DOHH2 (cell line): ENCODE measurements at regions not wholly inside any gene's neighbourhood (a gene's known extent, or its start where the extent isn't known, plus 50 kb on each side); places are given as distances from the start of the nearest gene placed in this dataset.

Experiments
- H3F3A ChIP-seq: fragments of 200-600 bp; sonication (generic), shearing (Covaris generic); 2 replicates; pipeline ENCODE4 v1.6.0; 2016; ENCODE audit warnings: antibody characterized with exemption, mild to moderate bottlenecking; ENCODE audit not compliant: control insufficient read depth, insufficient read depth
- H3K27ac ChIP-seq: fragments of 200-600 bp; sonication (generic); 2 replicates; pipeline ENCODE4 v1.5.1; 2014; ENCODE audit warnings: low read depth, mild to moderate bottlenecking, low read length, moderate library complexity
- H3K27me3 ChIP-seq: fragments of 200-600 bp; sonication (generic); 2 replicates; pipeline ENCODE4 v1.6.1; 2014; ENCODE audit warnings: mild to moderate bottlenecking, low read length, mixed read lengths; ENCODE audit not compliant: control insufficient read depth
- H3K36me3 ChIP-seq: fragments of 200-600 bp; sonication (generic); 2 replicates; pipeline ENCODE4 v1.6.1; 2014; ENCODE audit warnings: mild to moderate bottlenecking, low read length, moderate library complexity, mixed read lengths; ENCODE audit not compliant: control insufficient read depth
- H3K4me1 ChIP-seq: fragments of 200-600 bp; sonication (generic); 2 replicates; pipeline ENCODE4 v1.6.1; 2014; ENCODE audit warnings: mild to moderate bottlenecking, low read length, mixed read lengths; ENCODE audit not compliant: control insufficient read depth
- H3K4me2 ChIP-seq: fragments of 200-600 bp; sonication (generic); 2 replicates; pipeline ENCODE4 v1.6.0; 2014; ENCODE audit warnings: mild to moderate bottlenecking, low read length, moderate library complexity
- H3K4me3 ChIP-seq: fragments of 200-600 bp; sonication (generic); 2 replicates; pipeline ENCODE4 v1.5.1; 2014; ENCODE audit warnings: mild to moderate bottlenecking, low read length, mixed read lengths
- H3K79me2 ChIP-seq: fragments of 200-600 bp; sonication (generic); 2 replicates; pipeline ENCODE4 v1.6.1; 2014; ENCODE audit warnings: mild to moderate bottlenecking, low read length, mixed read lengths; ENCODE audit not compliant: control insufficient read depth
- H3K9me2 ChIP-seq: fragments of 200-600 bp; sonication (generic); replicated peaks from 2 replicates; pipeline ENCODE4 v1.6.1; 2014; ENCODE audit warnings: mild to moderate bottlenecking, low read length, mixed read lengths; ENCODE audit not compliant: control insufficient read depth
- H3K9me3 ChIP-seq: fragments of 200-600 bp; sonication (generic); 2 replicates; pipeline ENCODE4 v1.6.1; 2014; ENCODE audit warnings: antibody characterized with exemption, low read length, mixed read lengths; ENCODE audit not compliant: control insufficient read depth, insufficient read depth
- H4K20me1 ChIP-seq: fragments of 200-600 bp; sonication (generic); 2 replicates; pipeline ENCODE4 v1.6.0; 2014; ENCODE audit warnings: low read depth, mild to moderate bottlenecking, antibody characterized with exemption, low read length, moderate library complexity; ENCODE audit not compliant: control insufficient read depth, insufficient read depth
- EZH2phosphoT487 ChIP-seq: fragments of 200-600 bp; sonication (generic); IDR thresholded peaks from 2 replicates; pipeline ENCODE4 v1.6.1; 2017; ENCODE audit warnings: borderline replicate concordance, mild to moderate bottlenecking, antibody characterized with exemption, low read length, moderate library complexity, mixed read lengths
- TF ChIP-seq, protein P1 (sequence below): fragments of 200-600 bp; sonication (generic); IDR thresholded peaks from one replicate; pipeline ENCODE4 v1.5.1; 2014; ENCODE audit warnings: antibody characterized with exemption, mild to moderate bottlenecking, low read depth, low read length; ENCODE audit not compliant: poor library complexity, severe bottlenecking

DNA sequence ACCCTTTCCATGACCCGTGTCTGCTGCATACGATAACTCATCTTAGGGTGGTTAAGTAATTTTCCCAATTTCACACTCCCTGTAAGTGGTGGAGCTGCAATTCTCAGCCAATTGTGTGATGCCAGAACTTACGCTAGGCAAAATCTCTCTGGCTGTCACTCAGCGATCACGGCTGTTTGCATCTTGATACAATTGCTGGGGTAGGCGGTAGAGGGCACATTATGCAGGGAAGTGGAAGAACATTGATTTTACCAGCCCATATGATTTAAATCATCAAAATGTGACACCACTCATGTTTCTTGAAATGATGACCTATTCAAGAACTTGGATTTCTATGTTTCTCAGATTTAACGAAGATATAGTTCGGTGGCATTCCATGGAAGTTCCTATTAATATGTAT lies 108.7 kb upstream of the ADARB2 start:
- Histone ChIP-seq H3K27ac (no peak overlapping the region), H3K9me3 (no peaks in the 10 kb centered on the region), H3K4me1 (no peaks in the 10 kb centered on the region), H4K20me1 (no peaks in the 10 kb centered on the region), H3F3A (no peaks in the 10 kb centered on the region), H3K36me3 (no peaks in the 10 kb centered on the region), H3K27me3 (peaks cover 5% of the 10 kb centered on the region; the same call in 1 of the 2 replicates), H3K4me2 (no peak overlapping the region), H3K9me2 (no peaks in the 10 kb centered on the region), H3K4me3 (no peak overlapping the region), H3K79me2 (no peaks in the 10 kb centered on the region)
- TF ChIP-seq, protein P1, sequence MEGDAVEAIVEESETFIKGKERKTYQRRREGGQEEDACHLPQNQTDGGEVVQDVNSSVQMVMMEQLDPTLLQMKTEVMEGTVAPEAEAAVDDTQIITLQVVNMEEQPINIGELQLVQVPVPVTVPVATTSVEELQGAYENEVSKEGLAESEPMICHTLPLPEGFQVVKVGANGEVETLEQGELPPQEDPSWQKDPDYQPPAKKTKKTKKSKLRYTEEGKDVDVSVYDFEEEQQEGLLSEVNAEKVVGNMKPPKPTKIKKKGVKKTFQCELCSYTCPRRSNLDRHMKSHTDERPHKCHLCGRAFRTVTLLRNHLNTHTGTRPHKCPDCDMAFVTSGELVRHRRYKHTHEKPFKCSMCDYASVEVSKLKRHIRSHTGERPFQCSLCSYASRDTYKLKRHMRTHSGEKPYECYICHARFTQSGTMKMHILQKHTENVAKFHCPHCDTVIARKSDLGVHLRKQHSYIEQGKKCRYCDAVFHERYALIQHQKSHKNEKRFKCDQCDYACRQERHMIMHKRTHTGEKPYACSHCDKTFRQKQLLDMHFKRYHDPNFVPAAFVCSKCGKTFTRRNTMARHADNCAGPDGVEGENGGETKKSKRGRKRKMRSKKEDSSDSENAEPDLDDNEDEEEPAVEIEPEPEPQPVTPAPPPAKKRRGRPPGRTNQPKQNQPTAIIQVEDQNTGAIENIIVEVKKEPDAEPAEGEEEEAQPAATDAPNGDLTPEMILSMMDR: no peak
- no peak for TF ChIP-seq EZH2phosphoT487

DNA sequence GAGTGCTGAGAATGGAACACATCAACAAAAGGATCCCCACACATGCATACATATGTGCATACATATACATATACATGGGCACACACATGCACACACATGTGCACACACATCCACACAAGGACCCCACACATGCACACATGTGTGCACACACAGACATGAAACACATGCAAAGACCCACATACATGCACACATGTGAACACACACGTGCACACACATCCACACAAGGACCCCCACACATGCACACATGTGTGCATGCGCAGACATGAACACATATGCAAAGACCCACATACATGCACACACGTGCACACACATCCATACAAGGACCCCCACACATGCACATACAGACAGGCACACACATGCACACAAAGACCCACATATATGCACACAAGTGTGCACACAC lies 104.4 kb upstream of the ADARB2 start:
- Histone ChIP-seq H3K36me3 (no peaks in the 10 kb centered on the region), H3K4me1 (no peaks in the 10 kb centered on the region), H3K27ac (no peak overlapping the region), H3K4me3 (no peak overlapping the region), H3K9me3 (no peaks in the 10 kb centered on the region), H3K9me2 (no peaks in the 10 kb centered on the region), H3K4me2 (no peak overlapping the region), H3F3A (no peaks in the 10 kb centered on the region), H3K27me3 (peaks cover 5% of the 10 kb centered on the region; the same call in 1 of the 2 replicates), H3K79me2 (no peaks in the 10 kb centered on the region), H4K20me1 (no peaks in the 10 kb centered on the region)
- TF ChIP-seq, protein P1: no peak
- no peak for TF ChIP-seq EZH2phosphoT487

DNA sequence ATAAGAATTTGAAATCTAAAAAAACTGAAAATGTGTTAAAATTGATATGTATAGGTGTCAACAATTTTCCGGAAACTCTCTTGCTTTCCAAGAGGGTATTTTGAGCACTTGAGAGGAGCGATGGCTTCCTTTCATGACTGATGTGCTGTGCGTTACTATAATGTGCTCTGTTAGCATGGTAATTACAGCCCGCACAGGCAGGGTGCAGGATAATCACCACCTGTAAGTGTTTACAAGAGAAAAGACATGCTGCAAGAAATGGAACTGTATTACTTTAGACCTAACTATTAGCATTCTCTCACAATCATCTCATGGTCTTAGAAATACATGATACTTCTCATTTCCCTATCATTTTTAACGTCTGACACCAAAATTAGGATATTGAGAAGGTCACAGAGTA lies 92.4 kb upstream of the ADARB2 start:
- TF ChIP-seq, protein P1: no peak
- no peak for TF ChIP-seq EZH2phosphoT487
- H3F3A ChIP-seq: no peaks in the 10 kb centered on the region
- no peak overlapping the region for H3K4me3 ChIP-seq
- no peaks in the 10 kb centered on the region for H3K9me2 ChIP-seq
- no peaks in the 10 kb centered on the region for H4K20me1 ChIP-seq
- peaks cover 2% of the 10 kb centered on the region; the same call in 1 of the 2 replicates for H3K4me1 ChIP-seq
- no peaks in the 10 kb centered on the region for H3K27me3 ChIP-seq
- no peaks in the 10 kb centered on the region for H3K79me2 ChIP-seq
- H3K9me3 ChIP-seq: no peaks in the 10 kb centered on the region
- no peak overlapping the region for H3K4me2 ChIP-seq
- no peak overlapping the region for H3K27ac ChIP-seq
- no peaks in the 10 kb centered on the region for H3K36me3 ChIP-seq
